ENCODE measurements at regions not wholly inside any gene's neighbourhood (a gene's known extent, or its start where the extent isn't known, plus 50 kb on each side); places are given as distances from the start of the nearest gene placed in this dataset.
A peak's percentile ranks its signal among the peaks of the same experiment; 100 is the strongest.

GRCh38 chr14:100399052-100399849 lies 76.1 kb downstream of the SLC25A47 start:
- DNase-seq: no peak

GRCh38 chr14:100400115-100400514 lies 77.0 kb downstream of the SLC25A47 start:
- DNase-seq: no peak

- no peak for DNase-seq
These were observed 78.0 kb downstream of the SLC25A47 start for GRCh38 chr14:100401031-100401692.

- no peak for DNase-seq
These were observed 78.7 kb downstream of the SLC25A47 start for GRCh38 chr14:100401792-100402191.

- no peak for DNase-seq
These were observed 79.5 kb downstream of the SLC25A47 start for GRCh38 chr14:100402631-100403030.

- no peak for DNase-seq
These were observed 80.0 kb downstream of the SLC25A47 start for GRCh38 chr14:100403105-100403504.

GRCh38 chr14:100403802-100404365 lies 80.7 kb downstream of the SLC25A47 start:
- no peak for DNase-seq

GRCh38 chr14:100404419-100404818 lies 81.3 kb downstream of the SLC25A47 start:
- DNase-seq: no peak

- DNase-seq: no peak
These were observed 82.8 kb downstream of the SLC25A47 start for GRCh38 chr14:100405760-100406455.

GRCh38 chr14:100406505-100407131 lies 83.5 kb downstream of the SLC25A47 start:
- peak; percentile 77 for DNase-seq

- DNase-seq: no peak
These were observed 84.4 kb downstream of the SLC25A47 start for GRCh38 chr14:100407376-100408102.

- DNase-seq: no peak
These were observed 85.3 kb downstream of the SLC25A47 start for GRCh38 chr14:100408350-100409002.

GRCh38 chr14:100409003-100409360 lies 85.8 kb downstream of the SLC25A47 start:
- no peak for DNase-seq

GRCh38 chr14:100409651-100410050 lies 86.5 kb downstream of the SLC25A47 start:
- DNase-seq: no peak

- no peak for DNase-seq
These were observed 87.0 kb downstream of the SLC25A47 start for GRCh38 chr14:100410056-100410565.

GRCh38 chr14:100413699-100414098 lies 90.6 kb downstream of the SLC25A47 start:
- no peak for DNase-seq

GRCh38 chr14:100415226-100415625 lies 92.1 kb downstream of the SLC25A47 start:
- no peak for DNase-seq

GRCh38 chr14:100416081-100416680 lies 93.0 kb downstream of the SLC25A47 start:
- DNase-seq: no peak

GRCh38 chr14:100416921-100417860 lies 94.1 kb downstream of the SLC25A47 start:
- DNase-seq: no peak

GRCh38 chr14:100419856-100420255 lies 96.7 kb downstream of the SLC25A47 start:
- DNase-seq: no peak

All from hematopoietic multipotent progenitor cell treated with erythropoietin and hydrocortisone succinate and interleukin-3 and kit ligand, for 6 days (in vitro differentiated cells).